ENCODE measurements at regions not wholly inside any gene's neighbourhood (a gene's known extent, or its start where the extent isn't known, plus 50 kb on each side); places are given as distances from the start of the nearest gene placed in this dataset.

DNA sequence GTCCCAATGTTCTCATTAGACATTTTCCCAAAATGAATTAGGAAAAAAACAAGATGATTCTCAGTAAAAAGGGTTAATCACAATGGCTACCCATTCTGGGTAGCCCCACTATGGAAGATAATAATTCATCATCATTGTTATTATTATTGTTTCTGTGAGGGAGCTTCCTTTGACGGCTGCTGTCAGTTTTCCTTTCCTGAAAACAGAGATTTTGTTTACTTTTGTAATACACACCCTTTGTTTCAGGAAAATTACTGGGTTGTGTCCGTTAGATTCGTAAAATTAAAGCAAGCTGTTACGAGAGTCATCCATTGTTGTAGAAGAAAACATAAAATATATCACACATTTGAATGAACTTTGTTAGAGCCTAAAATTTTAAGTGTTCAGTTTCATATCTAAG lies 192.9 kb upstream of the ANKRD50 start:
- TF ChIP-seq, protein P1, sequence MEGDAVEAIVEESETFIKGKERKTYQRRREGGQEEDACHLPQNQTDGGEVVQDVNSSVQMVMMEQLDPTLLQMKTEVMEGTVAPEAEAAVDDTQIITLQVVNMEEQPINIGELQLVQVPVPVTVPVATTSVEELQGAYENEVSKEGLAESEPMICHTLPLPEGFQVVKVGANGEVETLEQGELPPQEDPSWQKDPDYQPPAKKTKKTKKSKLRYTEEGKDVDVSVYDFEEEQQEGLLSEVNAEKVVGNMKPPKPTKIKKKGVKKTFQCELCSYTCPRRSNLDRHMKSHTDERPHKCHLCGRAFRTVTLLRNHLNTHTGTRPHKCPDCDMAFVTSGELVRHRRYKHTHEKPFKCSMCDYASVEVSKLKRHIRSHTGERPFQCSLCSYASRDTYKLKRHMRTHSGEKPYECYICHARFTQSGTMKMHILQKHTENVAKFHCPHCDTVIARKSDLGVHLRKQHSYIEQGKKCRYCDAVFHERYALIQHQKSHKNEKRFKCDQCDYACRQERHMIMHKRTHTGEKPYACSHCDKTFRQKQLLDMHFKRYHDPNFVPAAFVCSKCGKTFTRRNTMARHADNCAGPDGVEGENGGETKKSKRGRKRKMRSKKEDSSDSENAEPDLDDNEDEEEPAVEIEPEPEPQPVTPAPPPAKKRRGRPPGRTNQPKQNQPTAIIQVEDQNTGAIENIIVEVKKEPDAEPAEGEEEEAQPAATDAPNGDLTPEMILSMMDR (conservative IDR thresholded peaks at IDR 0.05) = no peak
- TF ChIP-seq ZFX (IDR thresholded peaks at IDR 0.05) = no peak
